Stomach (tissue), 4 donors: ENCODE measurements at regions not wholly inside any gene's neighbourhood (a gene's known extent, or its start where the extent isn't known, plus 50 kb on each side); places are given as distances from the start of the nearest gene placed in this dataset.

Experiments used
- POLR2A ChIP-seq, 4 donors: fragments of 450-650 bp; IDR thresholded peaks; one replicate each; pipeline ENCODE4 v1.6.1; 2016; ENCODE audit warnings: antibody characterized with exemption in 4 of 4, control low read depth in 2 of 4, mild to moderate bottlenecking in 1 of 4, moderate library complexity in 1 of 4
- TF ChIP-seq, protein P1 (sequence below), 7 experiments: fragments of 450-650 bp in 4 of 7; fragments of 200-600 bp in 3 of 7; sonication (generic) in 3 of 7; IDR thresholded peaks; one replicate each; pipeline ENCODE4 v1.5.1; 2016 to 2019; ENCODE audit warnings: antibody characterized with exemption in 7 of 7, control low read depth in 2 of 7, mild to moderate bottlenecking in 1 of 7

DNA sequence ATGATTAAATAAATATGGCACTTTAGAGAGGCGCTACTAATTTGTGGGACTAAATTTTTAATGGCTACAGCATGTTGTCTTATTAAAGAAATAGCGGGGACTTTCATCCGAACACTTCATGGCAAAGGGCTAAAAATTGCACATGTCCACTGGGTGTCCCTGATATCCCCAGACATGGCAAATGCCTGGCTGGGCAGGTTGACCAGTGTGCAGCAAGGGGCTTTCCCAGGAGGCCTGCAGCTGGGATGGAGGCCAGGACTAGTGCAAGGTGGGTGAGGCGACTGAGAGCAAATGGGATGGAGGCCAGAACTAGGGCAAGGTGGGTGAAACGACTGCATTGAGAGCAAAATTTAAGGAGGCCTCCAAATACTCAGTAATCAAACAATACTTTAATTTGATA lies 167.4 kb upstream of the SMAD3 start:
- TF ChIP-seq, protein P1, sequence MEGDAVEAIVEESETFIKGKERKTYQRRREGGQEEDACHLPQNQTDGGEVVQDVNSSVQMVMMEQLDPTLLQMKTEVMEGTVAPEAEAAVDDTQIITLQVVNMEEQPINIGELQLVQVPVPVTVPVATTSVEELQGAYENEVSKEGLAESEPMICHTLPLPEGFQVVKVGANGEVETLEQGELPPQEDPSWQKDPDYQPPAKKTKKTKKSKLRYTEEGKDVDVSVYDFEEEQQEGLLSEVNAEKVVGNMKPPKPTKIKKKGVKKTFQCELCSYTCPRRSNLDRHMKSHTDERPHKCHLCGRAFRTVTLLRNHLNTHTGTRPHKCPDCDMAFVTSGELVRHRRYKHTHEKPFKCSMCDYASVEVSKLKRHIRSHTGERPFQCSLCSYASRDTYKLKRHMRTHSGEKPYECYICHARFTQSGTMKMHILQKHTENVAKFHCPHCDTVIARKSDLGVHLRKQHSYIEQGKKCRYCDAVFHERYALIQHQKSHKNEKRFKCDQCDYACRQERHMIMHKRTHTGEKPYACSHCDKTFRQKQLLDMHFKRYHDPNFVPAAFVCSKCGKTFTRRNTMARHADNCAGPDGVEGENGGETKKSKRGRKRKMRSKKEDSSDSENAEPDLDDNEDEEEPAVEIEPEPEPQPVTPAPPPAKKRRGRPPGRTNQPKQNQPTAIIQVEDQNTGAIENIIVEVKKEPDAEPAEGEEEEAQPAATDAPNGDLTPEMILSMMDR (IDR thresholded peaks at IDR 0.05): no peak
- no peak for TF ChIP-seq POLR2A (IDR thresholded peaks at IDR 0.05)
